AG09319 (cell line): ENCODE measurements at regions not wholly inside any gene's neighbourhood (a gene's known extent, or its start where the extent isn't known, plus 50 kb on each side); places are given as distances from the start of the nearest gene placed in this dataset.

Experiments
- DNase-seq: peaks from one replicate; pipeline ENCODE4 v3.0.0-alpha.2; 2010; ENCODE audit warnings: low read depth; ENCODE audit errors: extremely low read depth
- CTCF ChIP-seq: IDR thresholded peaks from 2 replicates; pipeline ENCODE4 v1.5.1; 2011; ENCODE audit warnings: low read depth, mild to moderate bottlenecking, inconsistent platforms, low read length, moderate library complexity

- DNase-seq = no peak
- no peak for TF ChIP-seq CTCF
These were observed 1858.4 kb upstream of the PIK3C3 start for GRCh38 chr18:40096675-40097074.

- no peak for TF ChIP-seq CTCF
- DNase-seq = no peak
These were observed 1860.6 kb upstream of the PIK3C3 start for GRCh38 chr18:40094441-40094840.

GRCh38 chr18:40088130-40088529, 1866.9 kb upstream of the PIK3C3 start:
- no peak for DNase-seq
- TF ChIP-seq CTCF = no peak

GRCh38 chr18:40079786-40080185, 1875.2 kb upstream of the PIK3C3 start:
- DNase-seq = no peak

DNA sequence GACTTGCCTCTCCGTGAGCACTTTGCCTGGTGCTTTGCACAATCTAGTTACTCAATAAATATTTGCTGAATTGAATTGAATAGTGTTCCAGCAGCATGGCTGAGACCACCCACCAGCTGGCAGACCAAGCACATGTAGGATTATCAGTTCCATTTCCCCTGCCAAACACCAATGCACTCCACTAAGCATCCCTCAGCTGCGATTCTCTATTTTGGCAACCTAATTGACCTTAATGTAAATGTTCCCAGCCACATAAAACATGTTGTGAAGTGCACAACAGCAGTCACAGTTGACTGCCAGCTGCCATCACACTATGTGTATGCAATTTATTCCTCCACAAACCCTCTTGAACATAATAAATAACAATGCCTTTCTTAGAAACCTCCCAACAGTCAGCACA, 1879.4 kb upstream of the PIK3C3 start:
- TF ChIP-seq CTCF = no peak
- no peak for DNase-seq

More at GRCh38 chr18:40079786-40080185, 1875.2 kb upstream of the PIK3C3 start:
- TF ChIP-seq CTCF = no peak

DNA sequence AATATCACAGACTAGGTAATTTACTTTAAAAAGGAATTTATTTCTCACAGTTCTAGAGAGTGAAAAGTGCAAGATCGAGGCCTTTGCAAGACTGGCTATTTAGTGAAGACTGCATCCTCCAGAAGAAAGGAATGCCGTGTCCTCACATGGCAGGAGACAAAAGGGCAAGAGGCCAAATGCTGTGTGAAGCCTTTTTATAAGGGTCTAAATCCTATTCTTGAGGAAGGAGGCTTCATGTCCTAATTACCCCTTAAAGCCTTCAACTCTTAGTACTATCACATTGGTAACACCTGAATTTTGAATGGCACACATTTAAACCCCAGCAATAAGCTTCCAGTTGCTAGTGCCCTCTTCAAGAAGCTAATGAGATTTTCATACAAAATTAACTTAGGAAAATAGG, 1882.3 kb upstream of the PIK3C3 start:
- DNase-seq = no peak
- TF ChIP-seq CTCF = no peak

- TF ChIP-seq CTCF = no peak
- no peak for DNase-seq
These were observed 1888.7 kb upstream of the PIK3C3 start for GRCh38 chr18:40066368-40066767.
